Activated gamma-delta T cell (primary cell): ENCODE measurements at regions not wholly inside any gene's neighbourhood (a gene's known extent, or its start where the extent isn't known, plus 50 kb on each side); places are given as distances from the start of the nearest gene placed in this dataset.

Source experiments
- DNase-seq: peaks from one replicate; lab custom pipeline; 2025; lab: John Stamatoyannopoulos, UW

- no peak for DNase-seq
Observed at GRCh38 chr5:125134216-125135081, 388.0 kb upstream of the ZNF608 start.

GRCh38 chr5:125137535-125137934, 391.1 kb upstream of the ZNF608 start:
- DNase-seq, result no peak

GRCh38 chr5:125138266-125138665, 391.8 kb upstream of the ZNF608 start:
- DNase-seq, result no peak

- no peak for DNase-seq
Observed at GRCh38 chr5:125139590-125139989, 393.2 kb upstream of the ZNF608 start.

GRCh38 chr5:125140220-125140619, 393.8 kb upstream of the ZNF608 start:
- DNase-seq, result no peak

DNA sequence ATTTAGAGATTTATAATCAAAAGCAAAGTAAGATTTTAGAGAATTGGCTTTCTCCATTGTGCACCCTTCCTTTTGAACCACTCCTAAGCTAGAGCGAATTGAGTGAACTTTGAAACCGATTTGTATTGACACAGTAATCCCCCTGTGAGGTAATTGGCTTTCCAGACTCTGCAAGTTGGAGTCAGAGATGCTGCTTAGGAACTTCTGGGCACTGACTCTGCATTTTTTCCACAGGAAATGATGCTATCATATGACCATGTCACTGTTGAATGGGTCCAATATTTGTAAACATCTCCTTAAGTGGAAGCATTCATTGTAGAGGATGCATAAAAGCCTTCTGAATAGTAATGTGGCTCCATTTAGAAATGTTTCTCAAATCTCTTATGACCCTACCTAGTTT, 394.4 kb upstream of the ZNF608 start:
- no peak for DNase-seq

DNA sequence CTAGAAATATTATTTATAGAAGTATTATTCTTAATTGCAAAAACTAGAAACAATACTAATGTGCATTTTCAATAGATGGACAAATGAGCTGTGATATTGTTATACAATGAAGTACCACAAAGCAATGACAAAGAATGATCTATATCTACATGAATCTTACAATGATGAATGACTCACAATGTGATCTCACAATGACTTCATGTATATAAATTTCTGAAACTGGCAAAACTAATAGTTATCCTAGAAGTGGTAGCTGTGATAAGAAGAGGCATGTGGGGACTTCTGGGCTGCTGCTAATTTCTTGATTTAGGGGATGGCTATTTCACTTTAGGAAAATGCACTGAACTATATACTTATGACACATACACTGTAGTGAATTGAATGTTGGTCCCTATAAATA, 396.0 kb upstream of the ZNF608 start:
- no peak for DNase-seq

DNA sequence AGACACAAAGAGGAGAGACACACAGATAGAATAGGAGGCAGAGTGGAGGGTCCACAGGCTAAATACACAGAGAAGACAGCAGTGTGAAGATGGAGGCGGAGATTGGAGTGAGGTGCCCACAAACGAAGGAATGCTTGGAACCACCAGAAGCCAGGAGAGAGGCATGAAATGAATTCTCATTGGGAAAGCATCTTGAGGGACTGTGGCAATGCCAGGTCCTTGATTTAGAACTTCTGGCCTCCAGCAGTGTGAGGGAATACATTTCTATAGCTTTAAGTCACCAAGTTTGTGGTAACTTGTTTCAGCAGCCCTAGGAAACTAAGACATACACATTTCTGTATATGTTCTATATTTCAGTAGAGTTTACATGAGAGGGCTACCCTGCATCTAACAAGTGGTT, 396.6 kb upstream of the ZNF608 start:
- no peak for DNase-seq

- no peak for DNase-seq
Observed at GRCh38 chr5:125148076-125148475, 401.6 kb upstream of the ZNF608 start.

GRCh38 chr5:125148706-125149105, 402.3 kb upstream of the ZNF608 start:
- DNase-seq, result no peak

- DNase-seq, result no peak
Observed at GRCh38 chr5:125149110-125149509, 402.7 kb upstream of the ZNF608 start.

GRCh38 chr5:125149527-125149926, 403.1 kb upstream of the ZNF608 start:
- DNase-seq, result no peak

DNA sequence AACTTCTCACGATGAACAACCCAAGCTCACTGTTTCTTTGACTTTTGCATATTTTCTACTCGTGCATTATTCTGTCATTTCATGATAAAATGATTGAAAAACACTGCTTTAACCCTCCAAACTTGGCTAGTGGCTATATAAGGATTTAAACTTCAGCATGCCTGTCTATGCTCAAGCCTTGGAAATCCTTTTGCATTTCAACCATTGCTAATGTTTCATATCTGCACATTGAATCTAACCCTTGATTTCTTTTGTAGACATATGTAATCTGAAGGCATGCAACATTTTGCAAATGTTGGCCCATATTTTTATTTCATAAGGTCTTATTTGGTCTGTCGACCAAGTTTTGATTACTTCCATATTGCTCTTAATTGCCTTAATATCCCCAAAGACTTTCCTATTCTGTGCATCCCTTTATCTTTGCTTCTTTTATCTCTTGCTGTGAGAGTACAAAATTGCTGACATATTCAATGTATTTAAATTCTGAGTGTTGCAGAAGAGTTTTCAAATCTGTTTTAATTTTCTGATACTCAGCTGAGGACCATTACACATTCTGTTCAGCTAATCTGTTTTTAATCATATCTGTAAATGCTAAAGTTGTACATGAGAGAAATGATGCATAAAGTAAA, 403.7 kb upstream of the ZNF608 start:
- no peak for DNase-seq

GRCh38 chr5:125151150-125151900, 404.9 kb upstream of the ZNF608 start:
- DNase-seq, result no peak

DNA sequence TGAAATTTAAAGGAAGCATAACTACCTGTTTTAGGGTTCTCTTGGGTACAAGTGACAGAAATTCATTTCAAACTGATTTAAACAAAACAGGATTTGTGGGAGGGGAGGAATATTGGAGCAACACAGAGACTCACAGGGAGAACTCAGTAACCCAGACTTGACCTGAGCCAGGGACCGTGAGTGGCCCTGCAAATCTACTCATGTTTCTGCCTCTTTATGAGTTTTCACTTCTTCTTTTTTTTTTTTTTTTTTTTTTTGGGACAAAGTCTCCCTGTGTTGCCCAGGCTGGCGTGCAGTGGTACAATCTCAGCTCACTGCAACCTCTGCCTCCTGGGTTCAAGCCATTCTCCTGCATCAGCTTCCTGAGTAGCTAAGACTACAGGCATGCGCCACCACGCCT, 405.6 kb upstream of the ZNF608 start:
- no peak for DNase-seq

DNA sequence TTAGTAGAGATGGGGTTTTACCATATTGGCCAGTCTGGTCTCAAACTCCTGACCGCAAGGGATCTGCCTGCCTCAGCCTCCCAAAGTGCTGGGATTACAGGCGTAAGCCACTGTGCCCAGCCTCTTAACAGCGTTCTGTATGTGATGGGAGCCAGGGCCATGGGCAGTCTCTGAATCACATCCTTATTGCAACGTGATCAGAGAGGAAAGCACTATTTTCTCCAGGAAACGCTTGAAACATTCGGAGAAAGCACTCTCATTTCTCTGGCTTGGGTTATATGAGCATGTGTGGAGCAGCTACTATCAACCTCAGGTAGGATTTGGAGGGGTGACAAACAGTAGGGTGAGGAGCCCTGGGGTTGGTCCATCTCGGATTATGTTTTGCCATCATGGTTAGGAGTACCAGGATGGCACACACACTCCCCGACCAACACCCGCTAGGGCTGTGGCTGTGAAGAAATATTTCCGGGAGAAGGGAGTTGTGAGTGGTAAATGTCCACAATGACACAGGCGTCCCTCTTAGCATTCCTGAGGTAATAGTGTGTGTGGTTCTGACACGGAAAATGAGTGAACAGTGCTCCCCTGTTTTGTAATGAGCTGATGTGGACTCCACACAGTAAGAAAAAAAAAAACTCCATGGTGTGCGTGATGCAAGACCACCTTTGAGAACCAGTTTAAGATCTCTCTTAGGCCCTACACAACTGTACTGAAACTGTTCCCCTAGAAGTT, 406.2 kb upstream of the ZNF608 start:
- DNase-seq, result no peak

DNA sequence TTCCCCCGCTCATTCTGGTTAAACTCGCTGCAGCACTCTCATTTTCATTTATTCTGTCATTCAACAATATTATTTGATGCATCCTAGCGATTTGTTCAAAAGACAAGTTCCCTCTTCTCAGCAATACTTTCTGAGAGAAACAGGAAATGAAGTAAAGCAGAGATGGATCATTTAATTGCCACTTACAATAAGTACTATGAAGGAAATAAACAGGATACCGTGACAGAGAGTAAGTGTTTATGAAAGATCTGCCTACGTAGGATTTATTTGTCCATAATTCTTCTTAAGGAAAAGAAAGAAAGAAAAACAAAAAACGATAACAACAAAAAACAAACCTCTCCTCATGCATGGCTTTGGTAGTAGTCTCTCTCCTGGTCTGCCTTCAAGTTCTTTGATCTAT, 406.8 kb upstream of the ZNF608 start:
- no peak for DNase-seq

DNA sequence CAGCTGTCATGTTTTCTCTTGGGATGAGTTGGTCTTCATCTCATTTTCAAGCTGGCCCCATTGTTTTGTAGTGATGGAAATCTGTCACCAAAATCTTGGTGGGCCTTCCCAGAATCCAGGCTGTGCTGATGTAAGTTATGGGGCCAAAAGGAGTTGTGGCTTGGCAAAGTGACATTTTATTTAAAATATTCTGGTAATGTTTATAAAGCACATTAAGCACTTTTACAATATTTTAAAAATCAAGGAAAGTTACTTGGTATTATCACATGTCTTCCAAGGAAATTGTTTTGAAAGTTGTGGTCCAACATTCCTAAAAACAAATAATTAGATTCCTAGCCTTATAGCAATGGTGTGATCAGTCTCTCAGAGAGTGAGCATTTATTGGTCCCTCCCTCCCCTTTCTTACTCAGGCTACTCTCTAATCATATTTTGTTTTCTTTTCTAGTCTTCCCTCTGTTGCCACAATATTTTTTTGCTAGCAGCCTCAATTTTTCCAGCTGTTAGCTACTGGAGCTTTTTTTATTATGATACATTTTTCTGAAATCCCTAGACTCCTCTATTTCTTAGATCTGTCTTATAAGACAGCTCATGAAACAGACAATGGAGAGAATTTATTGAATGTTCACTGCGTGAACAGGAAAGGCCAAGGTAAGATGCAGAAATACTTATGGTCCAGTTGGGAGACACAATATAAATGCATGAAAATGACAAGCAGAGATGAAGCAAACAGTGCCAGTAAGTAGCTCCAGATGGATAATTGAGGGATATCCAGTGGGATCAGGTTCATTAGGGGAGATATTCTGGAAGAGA, 408.1 kb upstream of the ZNF608 start:
- no peak for DNase-seq

DNA sequence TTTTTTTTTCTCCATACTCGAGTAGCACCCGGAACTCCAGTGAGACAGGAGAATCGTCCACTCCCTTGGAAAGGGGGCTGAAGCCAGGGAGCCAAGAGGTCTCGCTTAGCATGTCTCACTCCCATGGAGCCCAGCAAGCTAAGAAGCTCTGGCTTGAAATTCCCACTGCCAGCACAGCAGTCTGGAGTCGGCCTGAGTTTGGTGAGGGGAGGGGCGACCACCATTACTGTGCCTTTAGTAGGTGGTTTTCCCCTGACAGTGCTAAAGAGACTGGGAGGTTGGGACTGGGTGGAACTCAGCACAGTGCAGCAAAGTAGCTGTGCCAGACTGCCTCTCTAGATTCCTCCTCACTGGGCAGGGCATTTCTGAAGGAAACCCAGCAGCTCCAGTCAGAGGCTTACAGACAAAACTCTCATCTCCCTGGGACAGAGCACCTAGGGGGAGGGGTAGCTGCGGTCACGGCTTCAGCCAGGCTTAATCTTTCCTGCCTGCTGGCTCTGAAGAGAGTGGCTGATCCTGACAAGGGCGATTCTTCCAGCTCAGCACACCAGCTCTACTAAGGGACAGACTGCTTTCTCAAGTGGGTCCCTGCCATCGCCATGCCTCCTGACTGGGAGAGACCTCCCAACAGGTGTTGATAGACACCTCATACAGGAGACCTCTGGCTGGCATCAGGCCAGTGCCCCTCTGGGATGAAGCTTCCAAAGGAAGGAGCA, 414.5 kb upstream of the ZNF608 start:
- DNase-seq, result no peak

DNA sequence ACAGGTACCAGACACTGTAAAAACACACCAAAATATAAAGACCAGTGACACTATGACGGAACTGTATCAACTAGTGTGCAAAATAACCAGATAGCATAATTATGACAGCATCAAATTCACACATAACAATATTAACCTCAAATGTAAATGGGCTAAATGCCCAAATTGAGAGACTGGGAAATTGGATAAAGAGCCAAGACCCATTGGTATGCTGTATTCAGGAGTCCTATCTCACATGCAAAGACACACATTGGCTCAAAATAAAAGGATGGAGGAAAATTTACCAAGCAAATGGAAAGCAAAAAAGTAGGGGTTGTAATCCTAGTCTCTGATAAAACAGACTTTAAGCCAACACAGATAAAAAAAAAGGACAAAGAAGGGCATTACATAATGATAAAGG, 416.3 kb upstream of the ZNF608 start:
- DNase-seq, result no peak

DNA sequence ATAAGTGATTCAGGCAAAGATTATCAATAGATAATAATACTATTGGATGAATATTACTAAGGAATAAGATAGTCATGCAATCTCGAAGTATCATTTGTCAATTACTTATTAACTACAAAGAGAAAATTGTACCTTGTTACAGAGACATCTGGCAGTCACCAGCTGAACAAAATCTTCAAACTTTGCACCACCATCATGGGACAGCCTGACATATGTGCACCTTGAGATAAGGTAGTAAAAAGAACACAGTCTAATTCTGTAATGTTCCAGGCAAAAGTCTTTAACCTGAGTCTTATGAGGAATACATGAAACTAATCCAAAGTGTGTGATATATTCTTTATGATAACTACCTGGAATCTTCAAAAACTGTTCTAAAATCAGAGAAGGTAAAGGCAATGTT, 423.0 kb upstream of the ZNF608 start:
- DNase-seq, result no peak
